GM21515 (cell line): ENCODE measurements at regions not wholly inside any gene's neighbourhood (a gene's known extent, or its start where the extent isn't known, plus 50 kb on each side); places are given as distances from the start of the nearest gene placed in this dataset.

ENCODE experiments used
- ATAC-seq: cut with Tn5 transposase; IDR thresholded peaks from one replicate; pipeline ENCODE4 v1.9.1; 2021; ENCODE audit not compliant: unreplicated experiment

GRCh38 chrX:9191392-9191791, 157.5 kb upstream of the FAM9B start:
- no peak for ATAC-seq

GRCh38 chrX:9195199-9195880, 161.4 kb upstream of the FAM9B start:
- no peak for ATAC-seq

GRCh38 chrX:9196961-9197640, 163.2 kb upstream of the FAM9B start:
- ATAC-seq = no peak

GRCh38 chrX:9204560-9204959, 170.6 kb upstream of the FAM9B start:
- ATAC-seq = no peak

- no peak for ATAC-seq
These were observed 171.8 kb upstream of the FAM9B start for GRCh38 chrX:9205599-9206223.

- ATAC-seq = no peak
These were observed 173.2 kb upstream of the FAM9B start for GRCh38 chrX:9207142-9207541.

- no peak for ATAC-seq
These were observed 177.3 kb upstream of the FAM9B start for GRCh38 chrX:9211269-9211668.

GRCh38 chrX:9221781-9222180, 187.9 kb upstream of the FAM9B start:
- ATAC-seq = no peak

- no peak for ATAC-seq
These were observed 188.4 kb upstream of the FAM9B start for GRCh38 chrX:9222299-9222698.

GRCh38 chrX:9227276-9227675, 193.3 kb upstream of the FAM9B start:
- no peak for ATAC-seq

- ATAC-seq = no peak
These were observed 197.6 kb upstream of the FAM9B start for GRCh38 chrX:9231491-9231890.

- no peak for ATAC-seq
These were observed 199.2 kb upstream of the FAM9B start for GRCh38 chrX:9233141-9233540.

GRCh38 chrX:9234315-9234714, 200.4 kb upstream of the FAM9B start:
- ATAC-seq = no peak

GRCh38 chrX:9235722-9236121, 201.8 kb upstream of the FAM9B start:
- ATAC-seq = no peak

- no peak for ATAC-seq
These were observed 207.0 kb upstream of the FAM9B start for GRCh38 chrX:9240956-9241355.

GRCh38 chrX:9241427-9241826, 207.5 kb upstream of the FAM9B start:
- ATAC-seq = no peak

GRCh38 chrX:9249051-9249846, 215.3 kb upstream of the FAM9B start:
- ATAC-seq = no peak

- ATAC-seq = no peak
These were observed 212.7 kb upstream of the TBL1X start for GRCh38 chrX:9252182-9252581.

GRCh38 chrX:9253211-9253610, 211.6 kb upstream of the TBL1X start:
- ATAC-seq = no peak

GRCh38 chrX:9257718-9258420, 207.0 kb upstream of the TBL1X start:
- ATAC-seq = no peak
